ENCODE measurements at regions not wholly inside any gene's neighbourhood (a gene's known extent, or its start where the extent isn't known, plus 50 kb on each side); places are given as distances from the start of the nearest gene placed in this dataset.

DNA sequence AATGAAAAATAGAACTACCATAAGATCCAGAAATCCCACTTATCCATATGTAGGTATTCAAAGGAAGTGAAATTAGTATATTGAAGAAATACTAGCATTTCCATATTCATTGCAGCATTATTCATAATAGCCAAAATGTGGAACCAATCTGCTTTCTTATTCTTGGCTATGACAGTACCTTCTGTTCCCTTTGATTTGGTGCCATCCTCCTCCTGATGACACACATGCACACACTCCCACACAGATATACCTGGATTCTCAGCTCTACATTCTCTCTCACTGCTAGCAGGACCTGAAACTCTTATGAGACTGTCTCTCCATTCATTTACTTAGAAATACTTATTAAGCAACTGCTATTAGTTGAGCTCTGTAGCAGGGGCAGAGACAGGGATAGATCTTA lies 582.6 kb upstream of the TENM4 start:
- H3K9me3 ChIP-seq (ENCODE audit: control insufficient read depth in 4 of 4, low read length in 3 of 4), result peaks cover 0 to 10% (median under 1%) of the 10 kb centered on the region in 4 donors
- H3K4me3 ChIP-seq (ENCODE audit: low read depth in 1 of 3, low read length in 3 of 3), result no peak overlapping the region
- no peak overlapping the region for H3K27ac ChIP-seq (ENCODE audit: low read depth in 1 of 2, low read length in 2 of 2)
- H3K36me3 ChIP-seq (ENCODE audit: control insufficient read depth in 4 of 4, insufficient read depth in 3 of 4, low read depth in 1 of 4, low read length in 3 of 4), result no peaks in the 10 kb centered on the region
- peaks cover 0 to 5% (median 0%) of the 10 kb centered on the region in 4 donors for H3K27me3 ChIP-seq (ENCODE audit: control insufficient read depth in 4 of 4, insufficient read depth in 4 of 4, low read length in 3 of 4)
- TF ChIP-seq, protein P1, sequence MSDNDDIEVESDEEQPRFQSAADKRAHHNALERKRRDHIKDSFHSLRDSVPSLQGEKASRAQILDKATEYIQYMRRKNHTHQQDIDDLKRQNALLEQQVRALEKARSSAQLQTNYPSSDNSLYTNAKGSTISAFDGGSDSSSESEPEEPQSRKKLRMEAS (IDR thresholded peaks at IDR 0.05), result no peak
- TF ChIP-seq, protein P2, sequence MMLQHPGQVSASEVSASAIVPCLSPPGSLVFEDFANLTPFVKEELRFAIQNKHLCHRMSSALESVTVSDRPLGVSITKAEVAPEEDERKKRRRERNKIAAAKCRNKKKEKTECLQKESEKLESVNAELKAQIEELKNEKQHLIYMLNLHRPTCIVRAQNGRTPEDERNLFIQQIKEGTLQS (IDR thresholded peaks at IDR 0.05), result no peak
- DNase-seq (ENCODE audit: low spot score), result no peak
- no peak overlapping the region for H3K9ac ChIP-seq (ENCODE audit: low read depth in 1 of 2, low read length in 2 of 2)
- H3K4me1 ChIP-seq (ENCODE audit: control insufficient read depth in 4 of 4, insufficient read depth in 4 of 4, low read length in 3 of 4), result no peaks in the 10 kb centered on the region

DNA sequence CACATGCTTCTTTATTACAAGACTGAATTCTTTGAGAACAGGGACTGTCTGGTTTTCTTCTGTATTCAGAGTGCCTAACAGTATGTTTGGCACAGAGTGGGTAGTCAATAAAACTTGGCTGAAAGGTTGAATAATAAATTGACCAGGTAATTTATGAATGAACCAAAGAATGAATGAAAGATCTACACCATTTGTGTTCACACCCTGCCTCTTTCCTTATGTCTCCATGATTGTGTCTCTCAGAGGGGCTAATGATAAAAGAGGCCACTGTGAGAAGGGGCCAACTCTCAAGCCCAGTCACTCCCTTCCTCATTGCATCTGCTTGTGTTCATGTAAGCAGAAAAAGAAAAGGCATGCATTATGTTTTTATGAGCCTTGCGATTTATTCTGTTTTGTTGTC lies 569.7 kb upstream of the TENM4 start:
- no peaks in the 10 kb centered on the region for H3K36me3 ChIP-seq (ENCODE audit: control insufficient read depth in 4 of 4, insufficient read depth in 3 of 4, low read depth in 1 of 4, low read length in 3 of 4)
- H3K4me3 ChIP-seq (ENCODE audit: low read depth in 1 of 3, low read length in 3 of 3), result no peak overlapping the region
- no peak overlapping the region for H3K27ac ChIP-seq (ENCODE audit: low read depth in 1 of 2, low read length in 2 of 2)
- DNase-seq (ENCODE audit: low spot score), result no peak
- peaks cover 0 to 2% (median 0%) of the 10 kb centered on the region in 4 donors for H3K9me3 ChIP-seq (ENCODE audit: control insufficient read depth in 4 of 4, low read length in 3 of 4)
- peaks cover 0 to 3% (median 0%) of the 10 kb centered on the region in 4 donors for H3K27me3 ChIP-seq (ENCODE audit: control insufficient read depth in 4 of 4, insufficient read depth in 4 of 4, low read length in 3 of 4)
- H3K4me1 ChIP-seq (ENCODE audit: control insufficient read depth in 4 of 4, insufficient read depth in 4 of 4, low read length in 3 of 4), result no peaks in the 10 kb centered on the region
- 83% methylated on average over 1 of the region's 1 CpG for WGBS
- no peak for TF ChIP-seq EGR1 (IDR thresholded peaks at IDR 0.05; ENCODE audit: low read depth in 2 of 2)
- no peak for TF ChIP-seq RAD21 (IDR thresholded peaks at IDR 0.05)
- TF ChIP-seq NR2F2 (IDR thresholded peaks at IDR 0.05), result no peak
- TF ChIP-seq, protein P3, sequence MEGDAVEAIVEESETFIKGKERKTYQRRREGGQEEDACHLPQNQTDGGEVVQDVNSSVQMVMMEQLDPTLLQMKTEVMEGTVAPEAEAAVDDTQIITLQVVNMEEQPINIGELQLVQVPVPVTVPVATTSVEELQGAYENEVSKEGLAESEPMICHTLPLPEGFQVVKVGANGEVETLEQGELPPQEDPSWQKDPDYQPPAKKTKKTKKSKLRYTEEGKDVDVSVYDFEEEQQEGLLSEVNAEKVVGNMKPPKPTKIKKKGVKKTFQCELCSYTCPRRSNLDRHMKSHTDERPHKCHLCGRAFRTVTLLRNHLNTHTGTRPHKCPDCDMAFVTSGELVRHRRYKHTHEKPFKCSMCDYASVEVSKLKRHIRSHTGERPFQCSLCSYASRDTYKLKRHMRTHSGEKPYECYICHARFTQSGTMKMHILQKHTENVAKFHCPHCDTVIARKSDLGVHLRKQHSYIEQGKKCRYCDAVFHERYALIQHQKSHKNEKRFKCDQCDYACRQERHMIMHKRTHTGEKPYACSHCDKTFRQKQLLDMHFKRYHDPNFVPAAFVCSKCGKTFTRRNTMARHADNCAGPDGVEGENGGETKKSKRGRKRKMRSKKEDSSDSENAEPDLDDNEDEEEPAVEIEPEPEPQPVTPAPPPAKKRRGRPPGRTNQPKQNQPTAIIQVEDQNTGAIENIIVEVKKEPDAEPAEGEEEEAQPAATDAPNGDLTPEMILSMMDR (IDR thresholded peaks at IDR 0.05; ENCODE audit: low read depth, low read length, missing input control), result no peak
- TF ChIP-seq HNF4A (conservative IDR thresholded peaks at IDR 0.05), result no peak
- H3K9ac ChIP-seq (ENCODE audit: low read depth in 1 of 2, low read length in 2 of 2), result no peak overlapping the region

DNA sequence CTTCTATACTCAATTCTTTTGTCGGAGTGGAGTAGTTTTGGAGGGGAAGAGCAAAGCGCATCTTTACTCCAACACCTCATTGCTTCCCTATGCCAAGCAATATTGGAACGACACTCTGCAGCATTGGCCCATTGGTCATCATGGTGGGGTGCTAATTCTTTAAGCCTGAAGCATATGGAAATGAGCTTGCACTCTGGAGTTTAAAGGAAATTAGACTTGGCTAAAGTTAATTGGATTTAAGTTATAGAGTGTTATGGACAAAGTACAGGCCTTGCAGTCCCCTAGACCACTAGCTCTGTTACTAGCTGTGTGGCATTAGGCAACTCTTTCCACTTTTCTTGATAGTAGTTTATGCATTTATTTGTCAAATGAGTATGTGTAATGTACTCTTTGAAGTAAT lies 568.3 kb upstream of the TENM4 start:
- WGBS, result 82% methylated on average over 3 of the region's 3 CpGs

DNA sequence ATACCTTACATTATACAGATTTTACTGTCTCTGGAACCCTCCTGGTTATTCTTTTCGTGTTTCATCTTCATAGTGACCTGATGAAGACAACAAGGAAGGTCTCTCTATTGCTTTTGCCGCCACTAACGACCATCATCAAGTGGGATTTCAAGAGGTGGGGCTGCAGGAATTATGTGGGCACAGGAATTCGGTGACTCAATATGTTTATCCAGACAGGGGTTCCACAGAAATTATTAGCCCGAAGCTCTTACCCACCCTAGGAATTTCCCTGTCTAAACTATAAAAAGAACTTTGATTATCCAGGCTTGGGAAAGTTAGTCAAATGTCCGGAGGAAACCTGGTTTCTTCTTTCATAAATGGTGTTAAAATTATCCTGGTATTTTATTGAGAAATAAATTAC lies 566.8 kb upstream of the TENM4 start:
- Histone ChIP-seq H3K9ac (ENCODE audit: low read depth in 1 of 2, low read length in 2 of 2) (no peak overlapping the region), H3K9me3 (ENCODE audit: control insufficient read depth in 4 of 4, low read length in 3 of 4) (peaks cover 0 to 2% (median 0%) of the 10 kb centered on the region in 4 donors), H3K27ac (ENCODE audit: low read depth in 1 of 2, low read length in 2 of 2) (no peak overlapping the region), H3K4me3 (ENCODE audit: low read depth in 1 of 3, low read length in 3 of 3) (no peak overlapping the region), H3K36me3 (ENCODE audit: control insufficient read depth in 4 of 4, insufficient read depth in 3 of 4, low read depth in 1 of 4, low read length in 3 of 4) (no peaks in the 10 kb centered on the region), H3K27me3 (ENCODE audit: control insufficient read depth in 4 of 4, insufficient read depth in 4 of 4, low read length in 3 of 4) (peaks cover 0 to 3% (median 0%) of the 10 kb centered on the region in 4 donors), H3K4me1 (ENCODE audit: control insufficient read depth in 4 of 4, insufficient read depth in 4 of 4, low read length in 3 of 4) (no peaks in the 10 kb centered on the region)
- WGBS, result 64% methylated on average over 6 of the region's 6 CpGs
- DNase-seq (ENCODE audit: low spot score), result no peak
- TF ChIP-seq NR2F2 (IDR thresholded peaks at IDR 0.05) (no peak), HNF4G (IDR thresholded peaks at IDR 0.05) (no peak), FOXA2 (IDR thresholded peaks at IDR 0.05) (no peak), FOXA1 (IDR thresholded peaks at IDR 0.05) (no peak)
- TF ChIP-seq, protein P4, sequence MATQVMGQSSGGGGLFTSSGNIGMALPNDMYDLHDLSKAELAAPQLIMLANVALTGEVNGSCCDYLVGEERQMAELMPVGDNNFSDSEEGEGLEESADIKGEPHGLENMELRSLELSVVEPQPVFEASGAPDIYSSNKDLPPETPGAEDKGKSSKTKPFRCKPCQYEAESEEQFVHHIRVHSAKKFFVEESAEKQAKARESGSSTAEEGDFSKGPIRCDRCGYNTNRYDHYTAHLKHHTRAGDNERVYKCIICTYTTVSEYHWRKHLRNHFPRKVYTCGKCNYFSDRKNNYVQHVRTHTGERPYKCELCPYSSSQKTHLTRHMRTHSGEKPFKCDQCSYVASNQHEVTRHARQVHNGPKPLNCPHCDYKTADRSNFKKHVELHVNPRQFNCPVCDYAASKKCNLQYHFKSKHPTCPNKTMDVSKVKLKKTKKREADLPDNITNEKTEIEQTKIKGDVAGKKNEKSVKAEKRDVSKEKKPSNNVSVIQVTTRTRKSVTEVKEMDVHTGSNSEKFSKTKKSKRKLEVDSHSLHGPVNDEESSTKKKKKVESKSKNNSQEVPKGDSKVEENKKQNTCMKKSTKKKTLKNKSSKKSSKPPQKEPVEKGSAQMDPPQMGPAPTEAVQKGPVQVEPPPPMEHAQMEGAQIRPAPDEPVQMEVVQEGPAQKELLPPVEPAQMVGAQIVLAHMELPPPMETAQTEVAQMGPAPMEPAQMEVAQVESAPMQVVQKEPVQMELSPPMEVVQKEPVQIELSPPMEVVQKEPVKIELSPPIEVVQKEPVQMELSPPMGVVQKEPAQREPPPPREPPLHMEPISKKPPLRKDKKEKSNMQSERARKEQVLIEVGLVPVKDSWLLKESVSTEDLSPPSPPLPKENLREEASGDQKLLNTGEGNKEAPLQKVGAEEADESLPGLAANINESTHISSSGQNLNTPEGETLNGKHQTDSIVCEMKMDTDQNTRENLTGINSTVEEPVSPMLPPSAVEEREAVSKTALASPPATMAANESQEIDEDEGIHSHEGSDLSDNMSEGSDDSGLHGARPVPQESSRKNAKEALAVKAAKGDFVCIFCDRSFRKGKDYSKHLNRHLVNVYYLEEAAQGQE (IDR thresholded peaks at IDR 0.05), result no peak
- TF ChIP-seq, protein P1 (IDR thresholded peaks at IDR 0.05), result no peak
- TF ChIP-seq, protein P3 (IDR thresholded peaks at IDR 0.05; ENCODE audit: low read depth, low read length, missing input control), result no peak
- TF ChIP-seq, protein P5, sequence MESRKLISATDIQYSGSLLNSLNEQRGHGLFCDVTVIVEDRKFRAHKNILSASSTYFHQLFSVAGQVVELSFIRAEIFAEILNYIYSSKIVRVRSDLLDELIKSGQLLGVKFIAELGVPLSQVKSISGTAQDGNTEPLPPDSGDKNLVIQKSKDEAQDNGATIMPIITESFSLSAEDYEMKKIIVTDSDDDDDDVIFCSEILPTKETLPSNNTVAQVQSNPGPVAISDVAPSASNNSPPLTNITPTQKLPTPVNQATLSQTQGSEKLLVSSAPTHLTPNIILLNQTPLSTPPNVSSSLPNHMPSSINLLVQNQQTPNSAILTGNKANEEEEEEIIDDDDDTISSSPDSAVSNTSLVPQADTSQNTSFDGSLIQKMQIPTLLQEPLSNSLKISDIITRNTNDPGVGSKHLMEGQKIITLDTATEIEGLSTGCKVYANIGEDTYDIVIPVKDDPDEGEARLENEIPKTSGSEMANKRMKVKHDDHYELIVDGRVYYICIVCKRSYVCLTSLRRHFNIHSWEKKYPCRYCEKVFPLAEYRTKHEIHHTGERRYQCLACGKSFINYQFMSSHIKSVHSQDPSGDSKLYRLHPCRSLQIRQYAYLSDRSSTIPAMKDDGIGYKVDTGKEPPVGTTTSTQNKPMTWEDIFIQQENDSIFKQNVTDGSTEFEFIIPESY (IDR thresholded peaks at IDR 0.05), result no peak

More for the DNA sequence above, 568.3 kb upstream of the TENM4 start:
- TF ChIP-seq TAF1 (conservative IDR thresholded peaks at IDR 0.05), result no peak
- no peak overlapping the region for H3K27ac ChIP-seq (ENCODE audit: low read depth in 1 of 2, low read length in 2 of 2)
- no peaks in the 10 kb centered on the region for H3K4me1 ChIP-seq (ENCODE audit: control insufficient read depth in 4 of 4, insufficient read depth in 4 of 4, low read length in 3 of 4)
- no peak for DNase-seq (ENCODE audit: low spot score)
- no peak overlapping the region for H3K4me3 ChIP-seq (ENCODE audit: low read depth in 1 of 3, low read length in 3 of 3)
- no peak overlapping the region for H3K9ac ChIP-seq (ENCODE audit: low read depth in 1 of 2, low read length in 2 of 2)
- no peaks in the 10 kb centered on the region for H3K36me3 ChIP-seq (ENCODE audit: control insufficient read depth in 4 of 4, insufficient read depth in 3 of 4, low read depth in 1 of 4, low read length in 3 of 4)
- H3K27me3 ChIP-seq (ENCODE audit: control insufficient read depth in 4 of 4, insufficient read depth in 4 of 4, low read length in 3 of 4), result peaks cover 0 to 3% (median 0%) of the 10 kb centered on the region in 4 donors
- H3K9me3 ChIP-seq (ENCODE audit: control insufficient read depth in 4 of 4, low read length in 3 of 4), result peaks cover 0 to 2% (median 0%) of the 10 kb centered on the region in 4 donors

Data from liver (tissue), 8 donors.